AG09319 (cell line): ENCODE measurements at regions not wholly inside any gene's neighbourhood (a gene's known extent, or its start where the extent isn't known, plus 50 kb on each side); places are given as distances from the start of the nearest gene placed in this dataset.
"Not testable (repeated sequence)": the region's sequence is repeated elsewhere in the genome, so short reads cannot be mapped to it uniquely, and the experiment has no call there.

ENCODE experiments used
- DNase-seq: peaks from one replicate; pipeline ENCODE4 v3.0.0-alpha.2; 2010; ENCODE audit warnings: low read depth; ENCODE audit errors: extremely low read depth
- CTCF ChIP-seq: IDR thresholded peaks from 2 replicates; pipeline ENCODE4 v1.5.1; 2011; ENCODE audit warnings: low read depth, mild to moderate bottlenecking, inconsistent platforms, low read length, moderate library complexity

GRCh38 chr12:42918443-42918842 lies 328.9 kb upstream of the PRICKLE1 start:
- DNase-seq, result no peak
- no peak for TF ChIP-seq CTCF

GRCh38 chr12:42916143-42916542 lies 326.6 kb upstream of the PRICKLE1 start:
- DNase-seq, result no peak

GRCh38 chr12:42915426-42915825 lies 325.9 kb upstream of the PRICKLE1 start:
- TF ChIP-seq CTCF, result no peak
- no peak for DNase-seq

More at GRCh38 chr12:42916143-42916542, 326.6 kb upstream of the PRICKLE1 start:
- no peak for TF ChIP-seq CTCF

- no peak for TF ChIP-seq CTCF
- DNase-seq, result no peak
These were observed 322.8 kb upstream of the PRICKLE1 start for GRCh38 chr12:42912367-42912766.

GRCh38 chr12:42910656-42911055 lies 321.1 kb upstream of the PRICKLE1 start:
- no peak for DNase-seq
- no peak for TF ChIP-seq CTCF

- TF ChIP-seq CTCF, result no peak
These were observed 319.2 kb upstream of the PRICKLE1 start for GRCh38 chr12:42908712-42909111.

GRCh38 chr12:42906801-42907200 lies 317.3 kb upstream of the PRICKLE1 start:
- DNase-seq, result not testable (repeated sequence)

More at GRCh38 chr12:42908712-42909111, 319.2 kb upstream of the PRICKLE1 start:
- DNase-seq, result no peak

GRCh38 chr12:42905419-42905705 lies 315.8 kb upstream of the PRICKLE1 start:
- TF ChIP-seq CTCF, result no peak
- DNase-seq, result no peak
